GM19328 (cell line): ENCODE measurements at regions not wholly inside any gene's neighbourhood (a gene's known extent, or its start where the extent isn't known, plus 50 kb on each side); places are given as distances from the start of the nearest gene placed in this dataset.

Experiments
- ATAC-seq: cut with Tn5 transposase; IDR thresholded peaks from one replicate; pipeline ENCODE4 v1.9.1; 2021; ENCODE audit warnings: mild to moderate bottlenecking, moderate library complexity; ENCODE audit not compliant: unreplicated experiment

- no peak for ATAC-seq
Measured at GRCh38 chr11:15723966-15724365, 609.2 kb downstream of the INSC start.

- ATAC-seq, result no peak
Measured at GRCh38 chr11:15724601-15725000, 609.9 kb downstream of the INSC start.

- no peak for ATAC-seq
Measured at GRCh38 chr11:15725246-15725645, 610.5 kb downstream of the INSC start.

GRCh38 chr11:15726221-15726746 lies 611.6 kb downstream of the INSC start:
- no peak for ATAC-seq

- ATAC-seq, result no peak
Measured at GRCh38 chr11:15726893-15727519, 612.3 kb downstream of the INSC start.

- no peak for ATAC-seq
Measured at GRCh38 chr11:15727520-15727914, 612.8 kb downstream of the INSC start.

- no peak for ATAC-seq
Measured at GRCh38 chr11:15728207-15728606, 613.5 kb downstream of the INSC start.

- ATAC-seq, result no peak
Measured at GRCh38 chr11:15730263-15730994, 615.7 kb downstream of the INSC start.

GRCh38 chr11:15730995-15731385 lies 616.3 kb downstream of the INSC start:
- ATAC-seq, result no peak

GRCh38 chr11:15735706-15736105 lies 620.6 kb downstream of the SOX6 start:
- ATAC-seq, result no peak

- ATAC-seq, result no peak
Measured at GRCh38 chr11:15737320-15737719, 619.0 kb downstream of the SOX6 start.

GRCh38 chr11:15738931-15739330 lies 617.4 kb downstream of the SOX6 start:
- no peak for ATAC-seq

GRCh38 chr11:15742626-15743519 lies 613.5 kb downstream of the SOX6 start:
- ATAC-seq, result no peak

GRCh38 chr11:15744693-15745092 lies 611.7 kb downstream of the SOX6 start:
- ATAC-seq, result no peak

GRCh38 chr11:15745266-15745665 lies 611.1 kb downstream of the SOX6 start:
- no peak for ATAC-seq

- ATAC-seq, result no peak
Measured at GRCh38 chr11:15747671-15748070, 608.7 kb downstream of the SOX6 start.

GRCh38 chr11:15748132-15748531 lies 608.2 kb downstream of the SOX6 start:
- no peak for ATAC-seq

GRCh38 chr11:15748741-15749140 lies 607.6 kb downstream of the SOX6 start:
- no peak for ATAC-seq

- no peak for ATAC-seq
Measured at GRCh38 chr11:15750535-15751308, 605.6 kb downstream of the SOX6 start.

GRCh38 chr11:15754221-15754620 lies 602.1 kb downstream of the SOX6 start:
- no peak for ATAC-seq
